Upper lobe of left lung (tissue), 6 donors: ENCODE measurements at regions not wholly inside any gene's neighbourhood (a gene's known extent, or its start where the extent isn't known, plus 50 kb on each side); places are given as distances from the start of the nearest gene placed in this dataset.
"Not testable (repeated sequence)": the region's sequence is repeated elsewhere in the genome, so short reads cannot be mapped to it uniquely, and the experiment has no call there.

Experiments
- ATAC-seq, 2 donors: fragments of 200-7000 bp; cut with Tn5 transposase; one replicate each; pipeline ENCODE4 v1.9.1; 2022; ENCODE audit warnings: mild to moderate bottlenecking in 2 of 2, moderate library complexity in 2 of 2; ENCODE audit not compliant: low FRiP score in 2 of 2
- DNase-seq, 2 donors: peaks; one replicate each; pipeline ENCODE4 v3.0.0-alpha.2; 2019 to 2020
- H3K27ac ChIP-seq, 4 donors: fragments of 200-600 bp; sonication (generic); one replicate each; pipeline ENCODE4 v1.5.1; 2016 to 2019
- H3K27me3 ChIP-seq, 4 donors: fragments of 200-600 bp; sonication (generic); one replicate each; pipeline ENCODE4 v1.5.1; 2017 to 2019
- H3K36me3 ChIP-seq, 4 donors: fragments of 200-600 bp; sonication (generic); one replicate each; pipeline ENCODE4 v1.5.1; 2016 to 2019
- H3K4me1 ChIP-seq, 4 donors: fragments of 200-600 bp; sonication (generic); one replicate each; pipeline ENCODE4 v1.5.1; 2018 to 2019
- H3K4me3 ChIP-seq, 4 donors: fragments of 200-600 bp; sonication (generic); one replicate each; pipeline ENCODE4 v1.5.1; 2017 to 2019; ENCODE audit warnings: mild to moderate bottlenecking in 2 of 4, moderate library complexity in 1 of 4
- H3K9me3 ChIP-seq, 4 donors: fragments of 200-600 bp; sonication (generic); one replicate each; pipeline ENCODE4 v1.5.1; 2018 to 2019
- POLR2A ChIP-seq, 4 donors: fragments of 450-650 bp; IDR thresholded peaks; one replicate each; pipeline ENCODE4 v1.5.1; 2016 to 2017; ENCODE audit warnings: antibody characterized with exemption in 4 of 4, mild to moderate bottlenecking in 2 of 4
- POLR2AphosphoS5 ChIP-seq, 2 donors: sonication (generic); formaldehyde crosslinking; IDR thresholded peaks; one replicate each; pipeline ENCODE4 v1.5.1; 2017; ENCODE audit warnings: antibody characterized with exemption in 2 of 2
- WGBS, 2 donors: methylation state at CpG; one replicate each; pipeline ENCODE4 v1.1.5; 2017 to 2018; 5-methylcytosine and 5-hydroxymethylcytosine counted together
- TF ChIP-seq, protein P1 (sequence below), 6 experiments: fragments of 450-650 bp in 4 of 6; fragments of 200-600 bp in 2 of 6; sonication (generic) in 2 of 6; IDR thresholded peaks; one replicate each; pipeline ENCODE4 v1.5.1; 2016 to 2019; ENCODE audit warnings: antibody characterized with exemption in 6 of 6
- donor health status: DM: no; HTN: no; CAD: no; lungs with moderate emphysema.
- donor health status: DM: no; HTN: yes; CAD: no; lungs with severe emphysema.

- WGBS, 2 donors: 3 to 29% methylated on average over 3 to 16 of the region's 41 CpGs
- H3K36me3 ChIP-seq, H3K9me3 ChIP-seq, H3K27me3 ChIP-seq, H3K4me1 ChIP-seq: not testable (repeated sequence)
- DNase-seq (peak; percentile 81 to 84), ATAC-seq (peak; percentile 100)
- Histone ChIP-seq H3K27ac (peak overlapping the region; percentile 67 to 89 (median 82)), H3K4me3 (peak overlapping the region in 3 of 4 donors; percentile 49 to 57 (median 51))
- TF ChIP-seq POLR2A (IDR thresholded peaks at IDR 0.05) (peak in 1 of 4 donors; percentile 40), POLR2AphosphoS5 (IDR thresholded peaks at IDR 0.05) (peak in 1 of 2 donors; percentile 45)
- TF ChIP-seq, protein P1, sequence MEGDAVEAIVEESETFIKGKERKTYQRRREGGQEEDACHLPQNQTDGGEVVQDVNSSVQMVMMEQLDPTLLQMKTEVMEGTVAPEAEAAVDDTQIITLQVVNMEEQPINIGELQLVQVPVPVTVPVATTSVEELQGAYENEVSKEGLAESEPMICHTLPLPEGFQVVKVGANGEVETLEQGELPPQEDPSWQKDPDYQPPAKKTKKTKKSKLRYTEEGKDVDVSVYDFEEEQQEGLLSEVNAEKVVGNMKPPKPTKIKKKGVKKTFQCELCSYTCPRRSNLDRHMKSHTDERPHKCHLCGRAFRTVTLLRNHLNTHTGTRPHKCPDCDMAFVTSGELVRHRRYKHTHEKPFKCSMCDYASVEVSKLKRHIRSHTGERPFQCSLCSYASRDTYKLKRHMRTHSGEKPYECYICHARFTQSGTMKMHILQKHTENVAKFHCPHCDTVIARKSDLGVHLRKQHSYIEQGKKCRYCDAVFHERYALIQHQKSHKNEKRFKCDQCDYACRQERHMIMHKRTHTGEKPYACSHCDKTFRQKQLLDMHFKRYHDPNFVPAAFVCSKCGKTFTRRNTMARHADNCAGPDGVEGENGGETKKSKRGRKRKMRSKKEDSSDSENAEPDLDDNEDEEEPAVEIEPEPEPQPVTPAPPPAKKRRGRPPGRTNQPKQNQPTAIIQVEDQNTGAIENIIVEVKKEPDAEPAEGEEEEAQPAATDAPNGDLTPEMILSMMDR (IDR thresholded peaks at IDR 0.05): peak in 1 of 6 experiments; percentile 12
Observed at GRCh38 chr10:38355911-38356526, 261.9 kb downstream of the ZNF37A start.

DNA sequence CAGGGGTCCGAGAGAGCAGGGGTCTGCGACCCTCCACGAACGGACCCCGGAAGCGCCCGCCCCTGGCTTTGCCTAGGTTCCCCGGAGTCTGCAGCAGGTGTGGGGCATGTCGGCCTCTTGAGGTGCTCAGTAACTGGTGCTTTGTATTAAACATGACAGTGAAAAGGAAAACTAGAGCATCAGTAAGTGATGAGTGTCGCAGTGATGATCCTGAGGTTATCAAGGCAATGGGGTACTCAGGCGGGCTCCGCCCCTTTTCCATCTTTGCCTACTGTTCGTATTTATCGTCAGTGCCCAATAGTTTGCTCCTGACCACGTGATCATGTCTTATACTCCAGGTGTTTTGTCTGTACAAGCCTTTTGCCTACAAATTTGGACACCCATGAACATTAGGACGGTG lies 262.4 kb downstream of the ZNF37A start:
- WGBS, 2 donors: 1 to 10% methylated on average over 2 to 12 of the region's 16 CpGs
- peak overlapping the region in 3 of 4 donors; percentile 49 to 57 (median 51) for H3K4me3 ChIP-seq
- peak in 1 of 2 donors; percentile 59 for DNase-seq
- peak overlapping the region in 2 of 4 donors; percentile 77 to 89 for H3K27ac ChIP-seq
- not testable (repeated sequence) for H3K36me3 ChIP-seq, H3K4me1 ChIP-seq, H3K9me3 ChIP-seq, H3K27me3 ChIP-seq
- ATAC-seq: peak; percentile 67 to 75

- H3K9me3 ChIP-seq, H3K27ac ChIP-seq, DNase-seq, H3K4me3 ChIP-seq, ATAC-seq, H3K4me1 ChIP-seq, H3K27me3 ChIP-seq: not testable (repeated sequence)
- H3K36me3 ChIP-seq: peaks cover 0 to 25% (median 2%) of the 10 kb centered on the region in 4 donors
Observed at GRCh38 chr10:38362514-38362913, 268.4 kb downstream of the ZNF37A start.

GRCh38 chr10:38364073-38364472 lies 269.9 kb downstream of the ZNF37A start:
- H3K36me3 ChIP-seq: peaks cover 0 to 22% (median 3%) of the 10 kb centered on the region in 4 donors
- WGBS, 2 donors: 88 to 96% methylated on average over 3 to 4 of the region's 4 CpGs
- ATAC-seq: not testable (repeated sequence)

GRCh38 chr10:38365917-38366316 lies 271.8 kb downstream of the ZNF37A start:
- not testable (repeated sequence) for ATAC-seq, H3K27me3 ChIP-seq, DNase-seq, H3K4me1 ChIP-seq, H3K27ac ChIP-seq, H3K4me3 ChIP-seq, H3K9me3 ChIP-seq
- TF ChIP-seq, protein P1 (IDR thresholded peaks at IDR 0.05): peak in 1 of 6 experiments; percentile 29
- WGBS, 2 donors: 47 to 51% methylated on average over 5 of the region's 5 CpGs
- peaks cover 0 to 24% (median 4%) of the 10 kb centered on the region in 4 donors for H3K36me3 ChIP-seq

More at GRCh38 chr10:38364073-38364472, 269.9 kb downstream of the ZNF37A start:
- DNase-seq, H3K27ac ChIP-seq, H3K4me1 ChIP-seq, H3K9me3 ChIP-seq, H3K27me3 ChIP-seq, H3K4me3 ChIP-seq: not testable (repeated sequence)

DNA sequence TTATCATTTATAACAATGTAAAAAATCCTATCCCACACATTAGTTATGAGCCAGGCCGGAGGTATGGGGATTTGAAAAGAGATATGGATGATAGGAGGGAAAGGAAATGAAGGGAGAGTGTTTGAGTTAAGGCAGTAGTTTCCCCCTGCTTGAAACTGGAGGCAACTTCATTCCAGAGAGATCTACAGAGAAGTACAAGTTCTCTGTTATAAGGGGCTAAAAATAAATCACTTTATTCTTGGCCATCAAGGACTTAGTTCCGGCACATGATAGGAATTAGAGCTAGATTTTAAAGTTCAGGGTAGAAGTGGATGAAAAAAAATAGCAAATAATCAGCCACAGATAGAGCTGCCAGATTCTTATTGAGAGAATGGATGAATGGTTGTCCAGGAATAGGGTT lies 289.7 kb downstream of the ZNF37A start:
- not testable (repeated sequence) for H3K4me3 ChIP-seq, H3K27ac ChIP-seq, H3K9me3 ChIP-seq, DNase-seq, H3K36me3 ChIP-seq, H3K4me1 ChIP-seq, H3K27me3 ChIP-seq, ATAC-seq
- WGBS, 2 donors: 86 to 87% methylated on average over 2 of the region's 2 CpGs

DNA sequence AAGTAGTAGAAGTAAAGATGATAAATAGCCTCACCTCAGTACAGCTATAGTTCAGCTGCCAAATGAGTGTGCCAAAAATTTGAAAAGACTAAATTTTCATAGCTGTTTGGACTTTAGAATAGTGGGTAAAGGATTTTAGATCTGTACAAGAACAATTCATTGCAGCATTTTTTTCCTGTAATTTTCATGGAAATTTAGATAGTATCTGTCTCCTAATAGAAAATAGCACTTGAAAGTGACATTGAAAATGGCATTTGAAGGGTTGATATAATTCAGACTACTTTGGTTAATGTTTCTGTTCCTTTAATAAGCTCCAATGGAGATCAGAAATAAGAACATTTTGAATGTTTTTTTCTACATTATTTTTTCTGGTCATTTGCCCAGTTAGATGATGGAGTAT lies 292.7 kb downstream of the ZNF37A start:
- not testable (repeated sequence) for H3K27me3 ChIP-seq, DNase-seq, H3K36me3 ChIP-seq, H3K27ac ChIP-seq, H3K9me3 ChIP-seq, H3K4me1 ChIP-seq, H3K4me3 ChIP-seq, ATAC-seq

DNA sequence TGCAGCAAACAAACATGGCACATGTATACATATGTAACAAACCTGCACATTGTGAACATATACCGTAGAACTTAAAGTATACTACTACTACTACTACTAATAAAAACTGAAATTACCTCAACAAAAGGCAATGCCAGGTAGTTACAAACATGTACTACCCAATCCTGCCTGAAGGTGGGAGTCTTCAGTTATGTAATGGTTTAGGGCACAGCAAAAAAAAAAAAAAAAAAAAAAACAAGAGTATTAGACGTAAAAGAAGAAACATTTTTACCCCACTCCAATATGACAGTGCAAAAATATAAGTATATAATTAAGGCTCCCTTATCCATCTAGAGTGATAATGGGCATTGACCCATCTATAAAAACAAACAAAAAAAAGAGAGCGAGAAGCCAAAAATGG lies 296.6 kb downstream of the ZNF37A start:
- not testable (repeated sequence) for H3K4me3 ChIP-seq, H3K4me1 ChIP-seq, H3K36me3 ChIP-seq, H3K9me3 ChIP-seq, H3K27me3 ChIP-seq, H3K27ac ChIP-seq, DNase-seq, ATAC-seq
- 72 to 76% methylated on average over 3 of the region's 3 CpGs for WGBS, 2 donors

DNA sequence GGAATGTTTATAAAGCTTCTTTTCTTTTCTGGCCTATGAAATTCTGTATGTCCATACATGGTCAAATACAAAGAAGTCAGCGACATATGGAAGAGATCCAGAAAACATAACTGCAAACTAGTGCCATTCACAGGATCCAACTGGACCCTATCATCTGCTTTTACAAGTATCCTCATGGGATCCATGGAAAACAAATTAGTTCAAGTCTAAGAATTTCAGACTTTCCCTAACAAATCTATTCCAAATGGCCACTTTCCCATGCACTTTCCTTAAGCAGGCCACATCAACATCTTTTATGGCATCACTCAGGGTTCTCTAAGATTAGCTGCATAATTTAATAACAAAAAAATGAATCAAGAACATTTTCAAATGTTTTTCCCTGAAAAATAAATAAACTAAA lies 301.3 kb downstream of the ZNF37A start:
- H3K27ac ChIP-seq, ATAC-seq, H3K4me1 ChIP-seq, H3K36me3 ChIP-seq, H3K9me3 ChIP-seq, H3K27me3 ChIP-seq, DNase-seq, H3K4me3 ChIP-seq: not testable (repeated sequence)
- 68 to 79% methylated on average over 1 of the region's 1 CpG for WGBS, 2 donors

DNA sequence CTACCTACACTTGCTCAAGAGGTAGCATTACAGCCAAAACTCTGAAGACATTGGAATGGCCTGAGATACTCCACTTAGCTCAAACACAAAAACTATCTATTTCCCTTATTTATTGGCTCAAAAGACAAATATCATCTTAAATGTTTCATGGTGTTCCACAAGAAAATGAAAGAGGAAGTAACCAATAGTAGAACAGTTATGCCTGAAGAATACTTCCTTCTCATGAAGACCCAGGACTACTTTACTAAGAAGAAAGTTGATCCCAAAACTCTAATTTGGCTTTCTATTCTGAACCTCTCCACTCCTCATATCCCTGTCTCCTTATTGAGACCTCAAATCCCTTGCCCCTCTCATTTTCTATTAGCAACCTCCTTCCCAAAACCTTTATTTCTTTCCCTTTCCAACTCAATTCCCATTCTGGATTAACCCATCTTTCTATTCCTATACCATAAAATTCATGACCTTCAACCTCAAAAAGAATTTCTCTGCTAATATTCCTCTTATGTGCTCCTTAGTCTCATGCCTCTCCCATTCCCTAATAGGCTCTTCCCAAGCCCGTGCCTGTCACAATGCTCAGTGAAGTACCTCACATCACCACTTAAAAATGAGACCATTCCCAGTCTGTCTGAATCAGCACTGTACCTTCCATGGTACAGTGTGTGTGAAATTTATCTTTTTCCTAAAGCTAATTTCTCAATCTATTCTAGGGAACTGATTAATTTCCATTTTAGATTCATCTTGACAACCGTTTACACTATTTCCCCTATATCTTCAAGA lies 302.2 kb downstream of the ZNF37A start:
- not testable (repeated sequence) for H3K36me3 ChIP-seq, H3K4me3 ChIP-seq, DNase-seq, H3K27ac ChIP-seq, H3K9me3 ChIP-seq, H3K4me1 ChIP-seq, H3K27me3 ChIP-seq
- 81 to 95% methylated on average over 1 to 2 of the region's 2 CpGs for WGBS, 2 donors
- ATAC-seq: peak in 1 of 2 donors; percentile 38

- not testable (repeated sequence) for H3K9me3 ChIP-seq, ATAC-seq, H3K27me3 ChIP-seq, DNase-seq, H3K4me1 ChIP-seq, H3K36me3 ChIP-seq
- Histone ChIP-seq H3K27ac (peak overlapping the region in 2 of 4 donors; percentile 88 to 92), H3K4me3 (peak overlapping the region in 3 of 4 donors; percentile 65 to 75 (median 65))
- WGBS, 2 donors: 78 to 84% methylated on average over 13 of the region's 13 CpGs
Observed at GRCh38 chr10:38401565-38401964, 307.4 kb downstream of the ZNF37A start.
